Lower lobe of right lung (tissue), 2 donors: ENCODE measurements at regions not wholly inside any gene's neighbourhood (a gene's known extent, or its start where the extent isn't known, plus 50 kb on each side); places are given as distances from the start of the nearest gene placed in this dataset.

Source experiments
- ATAC-seq, 2 donors: fragments of 200-7000 bp; cut with Tn5 transposase; one replicate each; pipeline ENCODE4 v1.9.1; 2020 to 2022; ENCODE audit warnings: mild to moderate bottlenecking in 2 of 2, moderate library complexity in 2 of 2
- DNase-seq: peaks from one replicate; pipeline ENCODE4 v3.0.0-alpha.2; 2020
- H3K27ac ChIP-seq: fragments of 200-600 bp; one replicate; pipeline ENCODE4 v1.8.0; 2022
- H3K27me3 ChIP-seq: fragments of 200-600 bp; one replicate; pipeline ENCODE4 v1.8.0; 2022; ENCODE audit warnings: low read depth
- H3K36me3 ChIP-seq: fragments of 200-600 bp; one replicate; pipeline ENCODE4 v1.8.0; 2022; ENCODE audit warnings: mild to moderate bottlenecking
- H3K4me1 ChIP-seq: fragments of 200-600 bp; one replicate; pipeline ENCODE4 v1.8.0; 2022
- H3K4me3 ChIP-seq: fragments of 200-600 bp; one replicate; pipeline ENCODE4 v1.8.0; 2022; ENCODE audit warnings: mild to moderate bottlenecking
- H3K9me3 ChIP-seq: fragments of 200-600 bp; one replicate; pipeline ENCODE4 v1.8.0; 2022
- CTCF ChIP-seq: fragments of 200-600 bp; IDR thresholded peaks from one replicate; pipeline ENCODE4 v1.8.0; 2022; ENCODE audit warnings: antibody characterized with exemption, mild to moderate bottlenecking
- intact Hi-C: fragments of 100-400 bp; cut with DNase I; formaldehyde crosslinking; loops from one replicate; pipeline ENCODE4 v1.11.0; 2022
- donor health status: DM: no; HTN: yes; CAD: no; lungs with severe emphysema.

GRCh38 chr13:97057176-97057575 lies 62.9 kb upstream of the OXGR1 start:
- Histone ChIP-seq H3K9me3 (no peaks in the 10 kb centered on the region), H3K27me3 (no peaks in the 10 kb centered on the region), H3K36me3 (no peaks in the 10 kb centered on the region), H3K27ac (no peak overlapping the region), H3K4me3 (no peak overlapping the region), H3K4me1 (no peaks in the 10 kb centered on the region)
- ATAC-seq (no peak), DNase-seq (no peak)
- intact Hi-C loops = no loop called here
- TF ChIP-seq CTCF = no peak

- no peak for DNase-seq
- Histone ChIP-seq H3K9me3 (no peaks in the 10 kb centered on the region), H3K36me3 (no peaks in the 10 kb centered on the region), H3K27me3 (no peaks in the 10 kb centered on the region), H3K27ac (no peak overlapping the region), H3K4me3 (no peak overlapping the region), H3K4me1 (no peaks in the 10 kb centered on the region)
- ATAC-seq = no peak
- intact Hi-C loops = no loop called here
- no peak for TF ChIP-seq CTCF
These were observed 64.1 kb upstream of the OXGR1 start for GRCh38 chr13:97058391-97058790.

- H3K4me3 ChIP-seq = no peak overlapping the region
- no peaks in the 10 kb centered on the region for H3K9me3 ChIP-seq
- TF ChIP-seq CTCF = no peak
- no peak overlapping the region for H3K27ac ChIP-seq
- no peaks in the 10 kb centered on the region for H3K27me3 ChIP-seq
- no peaks in the 10 kb centered on the region for H3K4me1 ChIP-seq
- no peaks in the 10 kb centered on the region for H3K36me3 ChIP-seq
- DNase-seq (no peak), ATAC-seq (no peak)
- intact Hi-C loops = no loop called here
These were observed 64.7 kb upstream of the OXGR1 start for GRCh38 chr13:97058926-97059325.

GRCh38 chr13:97067017-97067895 lies 73.0 kb upstream of the OXGR1 start:
- ATAC-seq (no peak), DNase-seq (no peak)
- no peak overlapping the region for H3K4me3 ChIP-seq
- no peak for TF ChIP-seq CTCF
- no peaks in the 10 kb centered on the region for H3K4me1 ChIP-seq
- no peaks in the 10 kb centered on the region for H3K27me3 ChIP-seq
- H3K36me3 ChIP-seq = no peaks in the 10 kb centered on the region
- intact Hi-C loops = no loop called here
- H3K9me3 ChIP-seq = no peaks in the 10 kb centered on the region
- H3K27ac ChIP-seq = no peak overlapping the region

GRCh38 chr13:97068151-97068550 lies 73.9 kb upstream of the OXGR1 start:
- Histone ChIP-seq H3K4me1 (no peaks in the 10 kb centered on the region), H3K36me3 (no peaks in the 10 kb centered on the region), H3K27ac (no peak overlapping the region), H3K9me3 (peaks cover under 1% of the 10 kb centered on the region), H3K4me3 (no peak overlapping the region), H3K27me3 (no peaks in the 10 kb centered on the region)
- ATAC-seq (no peak), DNase-seq (no peak)
- intact Hi-C loops = no loop called here
- no peak for TF ChIP-seq CTCF
